NT2/D1 (cell line): ENCODE measurements at regions not wholly inside any gene's neighbourhood (a gene's known extent, or its start where the extent isn't known, plus 50 kb on each side); places are given as distances from the start of the nearest gene placed in this dataset.

ENCODE experiments used
- SUZ12 ChIP-seq: IDR thresholded peaks from 2 replicates; pipeline ENCODE4 v1.6.1; 2011; ENCODE audit not compliant: insufficient read length, insufficient read depth; ENCODE audit errors: extremely low read depth
- ZNF274 ChIP-seq: IDR thresholded peaks from 2 replicates; pipeline ENCODE4 v1.6.1; 2011; ENCODE audit warnings: mild to moderate bottlenecking, low read depth, low read length

DNA sequence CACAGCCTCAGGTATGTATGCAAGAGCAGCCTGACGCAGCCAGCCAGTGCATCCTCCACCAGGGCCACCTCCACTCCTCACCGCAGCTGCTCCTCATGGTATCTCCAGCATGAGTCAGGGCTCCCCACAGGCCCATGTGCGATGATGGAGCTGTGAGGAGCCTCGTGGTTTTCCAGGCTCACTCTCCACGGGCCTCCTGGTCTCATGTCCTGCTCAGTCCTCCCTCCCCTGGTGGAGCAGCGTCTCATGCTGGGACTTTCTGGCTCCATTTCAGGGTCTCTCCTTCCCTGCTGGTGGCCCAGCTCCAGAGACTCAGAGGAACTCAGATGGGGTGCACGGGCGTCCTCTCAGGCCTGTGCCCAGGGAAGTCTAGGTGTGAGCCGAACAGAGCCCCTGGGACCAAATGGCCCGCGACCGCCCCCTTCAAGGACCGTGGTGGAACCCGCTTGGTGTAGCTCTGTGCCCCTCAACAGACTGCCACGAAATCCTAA, 70.4 kb downstream of the METRNL start:
- TF ChIP-seq ZNF274 (no peak), SUZ12 (no peak)
